ENCODE measurements at regions not wholly inside any gene's neighbourhood (a gene's known extent, or its start where the extent isn't known, plus 50 kb on each side); places are given as distances from the start of the nearest gene placed in this dataset.

DNA sequence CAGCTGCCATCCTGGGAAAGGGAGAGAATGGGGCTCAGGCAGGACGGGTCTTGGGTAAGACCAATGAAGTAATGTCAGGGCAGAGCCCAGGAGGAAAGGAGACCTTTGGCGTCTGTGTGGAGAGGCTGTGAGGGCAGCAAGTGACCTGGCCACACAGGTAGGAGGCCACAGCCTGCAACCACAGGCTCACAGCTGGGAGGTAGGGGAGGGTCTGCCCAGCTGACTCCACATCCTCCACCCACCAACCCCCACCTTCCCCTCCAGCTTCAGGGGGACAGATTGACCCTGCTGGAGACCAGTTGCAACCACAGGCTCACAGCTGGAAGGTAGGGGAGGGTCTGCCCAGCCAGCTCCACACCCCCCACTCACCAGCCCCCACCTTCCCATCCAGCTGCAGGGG, 262.2 kb upstream of the TCERG1L start:
- no peak for DNase-seq (ENCODE audit: low read depth)
- no peak overlapping the region for H3K4me3 ChIP-seq (ENCODE audit: low read depth, low read length)
- TF ChIP-seq POLR2A (IDR thresholded peaks at IDR 0.05; ENCODE audit: extremely low read depth, insufficient read length) (no peak), MYC (IDR thresholded peaks at IDR 0.05; ENCODE audit: low read depth, low read length) (no peak)
- TF ChIP-seq, protein P1, sequence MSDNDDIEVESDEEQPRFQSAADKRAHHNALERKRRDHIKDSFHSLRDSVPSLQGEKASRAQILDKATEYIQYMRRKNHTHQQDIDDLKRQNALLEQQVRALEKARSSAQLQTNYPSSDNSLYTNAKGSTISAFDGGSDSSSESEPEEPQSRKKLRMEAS (IDR thresholded peaks at IDR 0.05; ENCODE audit: low read depth, low read length): no peak
- TF ChIP-seq, protein P2, sequence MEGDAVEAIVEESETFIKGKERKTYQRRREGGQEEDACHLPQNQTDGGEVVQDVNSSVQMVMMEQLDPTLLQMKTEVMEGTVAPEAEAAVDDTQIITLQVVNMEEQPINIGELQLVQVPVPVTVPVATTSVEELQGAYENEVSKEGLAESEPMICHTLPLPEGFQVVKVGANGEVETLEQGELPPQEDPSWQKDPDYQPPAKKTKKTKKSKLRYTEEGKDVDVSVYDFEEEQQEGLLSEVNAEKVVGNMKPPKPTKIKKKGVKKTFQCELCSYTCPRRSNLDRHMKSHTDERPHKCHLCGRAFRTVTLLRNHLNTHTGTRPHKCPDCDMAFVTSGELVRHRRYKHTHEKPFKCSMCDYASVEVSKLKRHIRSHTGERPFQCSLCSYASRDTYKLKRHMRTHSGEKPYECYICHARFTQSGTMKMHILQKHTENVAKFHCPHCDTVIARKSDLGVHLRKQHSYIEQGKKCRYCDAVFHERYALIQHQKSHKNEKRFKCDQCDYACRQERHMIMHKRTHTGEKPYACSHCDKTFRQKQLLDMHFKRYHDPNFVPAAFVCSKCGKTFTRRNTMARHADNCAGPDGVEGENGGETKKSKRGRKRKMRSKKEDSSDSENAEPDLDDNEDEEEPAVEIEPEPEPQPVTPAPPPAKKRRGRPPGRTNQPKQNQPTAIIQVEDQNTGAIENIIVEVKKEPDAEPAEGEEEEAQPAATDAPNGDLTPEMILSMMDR (IDR thresholded peaks at IDR 0.05; ENCODE audit: low read depth, low read length): no peak

DNA sequence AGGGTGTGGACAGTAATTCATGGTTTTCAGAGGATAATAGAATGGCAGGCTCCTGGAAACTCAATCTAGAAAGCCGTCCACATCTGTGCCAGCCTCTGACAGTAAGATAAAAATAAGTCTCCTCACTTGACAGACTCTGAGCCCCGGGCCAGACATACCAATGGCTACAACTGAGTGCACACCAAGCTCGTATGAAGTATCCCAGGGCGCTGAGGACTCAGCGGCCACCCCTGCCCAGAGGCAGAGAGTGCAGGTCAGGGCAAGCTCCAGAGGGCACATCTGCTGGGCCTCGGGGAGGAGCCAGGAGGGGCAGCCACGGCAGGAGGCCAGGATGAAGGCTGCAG, 262.8 kb upstream of the TCERG1L start:
- TF ChIP-seq POLR2A (IDR thresholded peaks at IDR 0.05; ENCODE audit: extremely low read depth, insufficient read length): no peak
- TF ChIP-seq, protein P1 (IDR thresholded peaks at IDR 0.05; ENCODE audit: low read depth, low read length): no peak
- no peak overlapping the region for H3K4me3 ChIP-seq (ENCODE audit: low read depth, low read length)
- DNase-seq (ENCODE audit: low read depth): no peak

DNA sequence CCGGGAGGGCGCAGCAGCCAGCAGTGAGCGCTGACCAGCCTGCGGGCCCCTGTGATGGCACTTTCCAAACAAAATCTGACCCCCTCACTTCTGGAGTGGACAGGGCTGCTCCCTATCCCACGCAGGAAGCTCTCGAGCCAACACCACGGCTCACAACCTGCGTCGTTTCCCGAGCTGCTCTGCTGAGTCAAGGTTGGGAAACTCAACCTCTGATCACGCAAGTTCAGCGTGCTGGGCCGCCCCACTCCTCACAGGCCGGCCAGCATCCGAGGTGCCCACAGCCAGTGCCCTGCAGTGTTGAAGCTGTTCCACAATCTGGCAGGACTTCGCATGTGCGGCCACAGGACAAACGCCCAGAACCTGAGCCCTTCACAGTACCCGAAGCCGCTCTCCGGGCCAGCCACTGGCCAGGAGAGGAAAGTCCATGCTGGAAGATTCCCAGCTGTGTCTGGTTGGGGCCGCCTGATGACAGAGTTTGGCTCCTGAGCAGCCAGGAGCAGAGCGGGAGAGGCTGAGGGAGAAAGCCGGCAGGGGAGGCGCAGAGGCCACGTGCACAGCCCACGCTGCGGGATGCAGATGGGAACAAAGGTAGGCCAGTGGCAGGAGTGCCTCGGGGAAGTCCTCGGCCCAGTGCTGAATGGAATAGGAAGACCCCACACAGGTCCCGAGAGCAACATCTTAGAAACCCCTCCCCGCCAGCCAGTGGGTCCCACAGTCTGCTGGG, 263.3 kb upstream of the TCERG1L start:
- TF ChIP-seq, protein P1 (IDR thresholded peaks at IDR 0.05; ENCODE audit: low read depth, low read length): no peak
- TF ChIP-seq, protein P2 (IDR thresholded peaks at IDR 0.05; ENCODE audit: low read depth, low read length): no peak
- no peak for TF ChIP-seq MYC (IDR thresholded peaks at IDR 0.05; ENCODE audit: low read depth, low read length)
- H3K4me3 ChIP-seq (ENCODE audit: low read depth, low read length): no peak overlapping the region
- DNase-seq (ENCODE audit: low read depth): no peak

DNA sequence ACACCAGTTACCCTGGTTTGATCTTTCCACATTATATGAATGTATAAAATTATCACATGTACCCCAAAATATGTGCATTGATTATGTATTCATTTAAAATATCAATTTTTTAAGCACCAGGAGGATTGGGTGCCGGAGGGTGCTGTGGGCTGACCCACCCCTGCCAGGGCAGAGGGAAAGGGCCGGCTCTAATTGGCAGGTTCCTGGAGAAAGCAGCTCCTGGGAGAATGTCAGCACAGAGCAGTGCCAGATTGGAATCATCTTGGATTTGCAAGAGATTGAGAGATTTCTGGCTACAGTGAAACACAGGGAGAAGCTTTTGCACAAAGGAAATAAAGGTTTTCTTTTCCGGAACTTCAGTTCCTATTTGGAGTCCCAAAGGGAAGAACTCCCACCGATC, 264.4 kb upstream of the TCERG1L start:
- TF ChIP-seq, protein P1 (IDR thresholded peaks at IDR 0.05; ENCODE audit: low read depth, low read length): no peak
- TF ChIP-seq POLR2A (IDR thresholded peaks at IDR 0.05; ENCODE audit: extremely low read depth, insufficient read length) (no peak), MYC (IDR thresholded peaks at IDR 0.05; ENCODE audit: low read depth, low read length) (no peak)
- TF ChIP-seq, protein P2 (IDR thresholded peaks at IDR 0.05; ENCODE audit: low read depth, low read length): no peak

DNA sequence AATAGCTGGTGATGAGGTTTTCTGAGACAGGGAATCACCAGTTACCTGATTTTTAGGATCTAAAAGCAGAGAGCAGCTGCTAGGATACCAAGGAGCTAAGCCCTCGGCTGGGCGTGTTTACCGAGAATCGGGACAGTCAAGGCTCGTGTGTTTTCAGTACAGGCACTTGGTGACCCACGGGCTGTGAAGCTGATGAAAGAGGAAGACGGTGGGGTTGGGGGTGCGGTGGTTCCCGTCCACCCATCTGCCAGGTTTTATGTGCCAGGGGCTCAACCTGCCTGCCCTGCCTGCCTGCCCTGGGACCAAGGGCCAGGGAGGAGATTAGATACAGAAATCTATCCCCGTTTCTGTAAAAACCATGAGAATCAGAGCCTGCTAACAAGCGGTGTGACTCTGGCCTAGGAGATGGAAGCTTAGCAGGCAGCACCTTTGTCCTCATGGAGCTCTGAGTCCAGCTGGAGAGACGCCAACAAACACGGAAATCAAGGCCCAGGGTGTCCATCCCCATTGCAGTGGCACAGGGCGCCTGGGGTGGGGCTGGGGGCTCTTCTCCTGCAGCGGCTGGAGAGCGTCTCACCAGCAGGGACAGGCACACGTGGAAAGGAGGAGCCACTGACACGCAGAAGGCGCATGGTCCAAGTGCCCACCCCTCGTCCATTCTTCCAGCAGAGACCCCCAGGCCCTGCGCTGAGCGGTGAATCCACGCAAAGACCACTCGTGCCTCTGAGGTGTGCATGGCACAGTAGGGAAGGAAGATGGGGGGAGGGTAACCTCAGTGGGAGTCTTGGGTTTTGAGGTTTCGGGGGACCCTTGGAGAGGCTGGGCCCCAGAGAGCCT, 265.0 kb upstream of the TCERG1L start:
- no peak overlapping the region for H3K4me3 ChIP-seq (ENCODE audit: low read depth, low read length)
- TF ChIP-seq, protein P1 (IDR thresholded peaks at IDR 0.05; ENCODE audit: low read depth, low read length): no peak
- TF ChIP-seq MYC (IDR thresholded peaks at IDR 0.05; ENCODE audit: low read depth, low read length) (no peak), POLR2A (IDR thresholded peaks at IDR 0.05; ENCODE audit: extremely low read depth, insufficient read length) (no peak)
- TF ChIP-seq, protein P2 (IDR thresholded peaks at IDR 0.05; ENCODE audit: low read depth, low read length): no peak
- DNase-seq (ENCODE audit: low read depth): no peak

More for the DNA sequence above, 264.4 kb upstream of the TCERG1L start:
- no peak overlapping the region for H3K4me3 ChIP-seq (ENCODE audit: low read depth, low read length)
- DNase-seq (ENCODE audit: low read depth): no peak

DNA sequence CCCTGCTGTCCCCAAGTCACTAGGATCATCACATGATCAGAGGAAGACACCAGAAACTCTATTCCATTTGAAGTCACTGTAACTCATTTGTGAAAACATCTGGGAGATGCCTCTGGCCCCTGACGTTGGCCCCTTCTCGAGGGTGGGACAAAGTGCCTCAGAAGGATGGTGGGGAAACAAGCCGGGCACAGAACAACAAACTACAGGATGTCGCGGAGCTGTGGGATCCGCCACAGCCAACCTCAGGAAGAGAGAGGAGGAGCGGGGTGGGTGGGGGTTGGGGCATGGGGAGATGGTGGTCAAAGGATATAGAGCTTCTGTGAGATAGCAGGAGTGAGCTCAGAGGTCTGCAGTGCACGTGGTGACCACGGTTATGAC, 265.6 kb upstream of the TCERG1L start:
- no peak overlapping the region for H3K4me3 ChIP-seq (ENCODE audit: low read depth, low read length)
- DNase-seq (ENCODE audit: low read depth): no peak
- no peak for TF ChIP-seq POLR2A (IDR thresholded peaks at IDR 0.05; ENCODE audit: extremely low read depth, insufficient read length)
- TF ChIP-seq, protein P2 (IDR thresholded peaks at IDR 0.05; ENCODE audit: low read depth, low read length): no peak
- TF ChIP-seq, protein P1 (IDR thresholded peaks at IDR 0.05; ENCODE audit: low read depth, low read length): no peak
- TF ChIP-seq MYC (IDR thresholded peaks at IDR 0.05; ENCODE audit: low read depth, low read length): no peak

All from NB4 (cell line).